Ectodermal cell (in vitro differentiated cells): ENCODE measurements at regions not wholly inside any gene's neighbourhood (a gene's known extent, or its start where the extent isn't known, plus 50 kb on each side); places are given as distances from the start of the nearest gene placed in this dataset.

ENCODE experiments used
- H3K27ac ChIP-seq: 2 replicates; pipeline ENCODE4 v1.7.0; 2013; ENCODE audit warnings: mild to moderate bottlenecking, low read depth, low read length; ENCODE audit not compliant: insufficient read depth, poor library complexity, severe bottlenecking
- H3K27me3 ChIP-seq: 2 replicates; pipeline ENCODE4 v1.7.0; 2013; ENCODE audit warnings: mild to moderate bottlenecking, low read length; ENCODE audit not compliant: insufficient read depth, control insufficient read depth, poor library complexity, severe bottlenecking
- H3K36me3 ChIP-seq: one replicate; pipeline ENCODE4 v1.7.0; 2013; ENCODE audit warnings: low read length; ENCODE audit not compliant: control insufficient read depth, insufficient read depth
- H3K4me1 ChIP-seq: one replicate; pipeline ENCODE4 v1.7.0; 2013; ENCODE audit warnings: low read length; ENCODE audit not compliant: control insufficient read depth, insufficient read depth
- H3K4me3 ChIP-seq: 2 replicates; pipeline ENCODE4 v1.7.0; 2013; ENCODE audit warnings: low read depth, low read length, control low read depth; ENCODE audit not compliant: insufficient read depth
- H3K9me3 ChIP-seq: 2 replicates; pipeline ENCODE4 v1.7.0; 2013; ENCODE audit warnings: mild to moderate bottlenecking, low read length, moderate library complexity; ENCODE audit not compliant: control insufficient read depth
- WGBS, 2 experiments: methylation state at CpG; one replicate each; pipeline ENCODE4 v1.1.7; 2013; ENCODE audit warnings: missing lambda C conversion rate in 2 of 2; 5-methylcytosine and 5-hydroxymethylcytosine counted together

- Histone ChIP-seq H3K4me3 (no peak overlapping the region), H3K36me3 (no peaks in the 10 kb centered on the region)
- WGBS, 2 experiments = 94 to 95% methylated on average over 7 of the region's 7 CpGs
These were observed 1160.1 kb downstream of the GATA3 start for GRCh38 chr10:9214618-9215017.

GRCh38 chr10:9215121-9215520 lies 1160.6 kb downstream of the GATA3 start:
- no peak overlapping the region for H3K27ac ChIP-seq
- no peaks in the 10 kb centered on the region for H3K9me3 ChIP-seq
- H3K36me3 ChIP-seq = no peaks in the 10 kb centered on the region
- no peaks in the 10 kb centered on the region for H3K4me1 ChIP-seq
- H3K4me3 ChIP-seq = no peak overlapping the region
- WGBS, 2 experiments = 88 to 96% methylated on average over 1 of the region's 2 CpGs
- no peaks in the 10 kb centered on the region for H3K27me3 ChIP-seq

More at GRCh38 chr10:9214618-9215017, 1160.1 kb downstream of the GATA3 start:
- no peaks in the 10 kb centered on the region for H3K27me3 ChIP-seq
- no peaks in the 10 kb centered on the region for H3K9me3 ChIP-seq
- H3K4me1 ChIP-seq = no peaks in the 10 kb centered on the region
- no peak overlapping the region for H3K27ac ChIP-seq

GRCh38 chr10:9219860-9220259 lies 1165.4 kb downstream of the GATA3 start:
- H3K36me3 ChIP-seq = no peaks in the 10 kb centered on the region
- H3K4me1 ChIP-seq = no peaks in the 10 kb centered on the region
- H3K27me3 ChIP-seq = no peaks in the 10 kb centered on the region
- H3K9me3 ChIP-seq = no peaks in the 10 kb centered on the region
- H3K27ac ChIP-seq = no peak overlapping the region
- no peak overlapping the region for H3K4me3 ChIP-seq
- 74 to 79% methylated on average over 4 of the region's 4 CpGs for WGBS, 2 experiments

GRCh38 chr10:9222917-9223316 lies 1168.4 kb downstream of the GATA3 start:
- Histone ChIP-seq H3K27me3 (no peaks in the 10 kb centered on the region), H3K36me3 (no peaks in the 10 kb centered on the region), H3K9me3 (no peaks in the 10 kb centered on the region), H3K4me1 (no peaks in the 10 kb centered on the region), H3K4me3 (no peak overlapping the region), H3K27ac (no peak overlapping the region)
- WGBS, 2 experiments = 93 to 98% methylated on average over 3 of the region's 3 CpGs

GRCh38 chr10:9227679-9228365 lies 1173.3 kb downstream of the GATA3 start:
- 90 to 92% methylated on average over 6 of the region's 7 CpGs for WGBS, 2 experiments
- H3K9me3 ChIP-seq = no peaks in the 10 kb centered on the region

GRCh38 chr10:9228771-9229170 lies 1174.3 kb downstream of the GATA3 start:
- Histone ChIP-seq H3K27ac (no peak overlapping the region), H3K9me3 (no peaks in the 10 kb centered on the region), H3K4me1 (no peaks in the 10 kb centered on the region), H3K27me3 (no peaks in the 10 kb centered on the region), H3K4me3 (no peak overlapping the region), H3K36me3 (no peaks in the 10 kb centered on the region)
- 100% methylated on average over 1 of the region's 1 CpG for WGBS, 2 experiments

More at GRCh38 chr10:9227679-9228365, 1173.3 kb downstream of the GATA3 start:
- H3K4me3 ChIP-seq = no peak overlapping the region
- H3K27me3 ChIP-seq = no peaks in the 10 kb centered on the region
- no peak overlapping the region for H3K27ac ChIP-seq
- H3K36me3 ChIP-seq = no peaks in the 10 kb centered on the region
- no peaks in the 10 kb centered on the region for H3K4me1 ChIP-seq

GRCh38 chr10:9229702-9230244 lies 1175.3 kb downstream of the GATA3 start:
- H3K4me3 ChIP-seq = no peak overlapping the region
- H3K36me3 ChIP-seq = no peaks in the 10 kb centered on the region
- H3K9me3 ChIP-seq = no peaks in the 10 kb centered on the region
- 93 to 95% methylated on average over 9 to 10 of the region's 10 CpGs for WGBS, 2 experiments
- no peaks in the 10 kb centered on the region for H3K4me1 ChIP-seq
- H3K27ac ChIP-seq = no peak overlapping the region
- no peaks in the 10 kb centered on the region for H3K27me3 ChIP-seq

GRCh38 chr10:9230625-9231024 lies 1176.1 kb downstream of the GATA3 start:
- Histone ChIP-seq H3K27me3 (no peaks in the 10 kb centered on the region), H3K9me3 (no peaks in the 10 kb centered on the region), H3K36me3 (no peaks in the 10 kb centered on the region), H3K27ac (no peak overlapping the region), H3K4me3 (no peak overlapping the region), H3K4me1 (no peaks in the 10 kb centered on the region)
- WGBS, 2 experiments = 88 to 95% methylated on average over 2 to 3 of the region's 3 CpGs

GRCh38 chr10:9234191-9234590 lies 1179.7 kb downstream of the GATA3 start:
- no peaks in the 10 kb centered on the region for H3K36me3 ChIP-seq
- H3K27me3 ChIP-seq = no peaks in the 10 kb centered on the region
- H3K27ac ChIP-seq = no peak overlapping the region
- no peak overlapping the region for H3K4me3 ChIP-seq
- H3K4me1 ChIP-seq = no peaks in the 10 kb centered on the region
- 80% methylated on average over 1 of the region's 1 CpG; no CpG with 5 or more reads in 1 of the 2 experiments for WGBS, 2 experiments
- no peaks in the 10 kb centered on the region for H3K9me3 ChIP-seq

- Histone ChIP-seq H3K4me3 (no peak overlapping the region), H3K27ac (no peak overlapping the region), H3K27me3 (no peaks in the 10 kb centered on the region), H3K9me3 (no peaks in the 10 kb centered on the region), H3K36me3 (no peaks in the 10 kb centered on the region), H3K4me1 (no peaks in the 10 kb centered on the region)
- WGBS, 2 experiments = 88 to 97% methylated on average over 2 to 4 of the region's 4 CpGs
These were observed 1183.6 kb downstream of the GATA3 start for GRCh38 chr10:9238041-9238440.
